SK-N-SH (cell line): ENCODE measurements at regions not wholly inside any gene's neighbourhood (a gene's known extent, or its start where the extent isn't known, plus 50 kb on each side); places are given as distances from the start of the nearest gene placed in this dataset.
"Not testable (repeated sequence)": the region's sequence is repeated elsewhere in the genome, so short reads cannot be mapped to it uniquely, and the experiment has no call there.

ENCODE experiments used
- CTCF ChIA-PET: fragments of 300-600, 350-600 bp; formaldehyde crosslinking; extraction: SDS; loops from one replicate; lab custom pipeline; 2021; lab: Yijun Ruan, JAX
- POLR2A ChIA-PET: fragments of 350-600 bp; sonication (Branson Sonifier 250); formaldehyde crosslinking; extraction: SDS; loops from one replicate; lab custom pipeline; 2020; ENCODE audit warnings: antibody characterized with exemption, inconsistent platforms; lab: Yijun Ruan, JAX
- DNase-seq: peaks from one replicate; pipeline ENCODE4 v3.0.0; 2012
- H2AFZ ChIP-seq: fragments of 200-600 bp; sonication (generic); 2 replicates; pipeline ENCODE4 v1.8.1; 2016; ENCODE audit warnings: antibody characterized with exemption, mild to moderate bottlenecking, low read depth
- H3F3A ChIP-seq: fragments of 200-600 bp; sonication (generic); replicated peaks from 2 replicates; pipeline ENCODE3; 2016; ENCODE audit warnings: antibody characterized with exemption, mild to moderate bottlenecking; ENCODE audit not compliant: insufficient read depth
- H3K27ac ChIP-seq, 2 experiments: fragments of 200-500 bp in 1 of 2; fragments of 200-600 bp in 1 of 2; sonication (Bioruptor generic) in 1 of 2; sonication (generic), shearing (Covaris generic) in 1 of 2; 2 replicates each; pipeline versions ENCODE4 v1.5.1 to v1.6.1; 2014 to 2016; ENCODE audit warnings: low read depth in 2 of 2, inconsistent platforms in 1 of 2, low read length in 1 of 2, mild to moderate bottlenecking in 1 of 2, mixed read lengths in 1 of 2
- H3K27me3 ChIP-seq: fragments of 200-600 bp; sonication (generic), shearing (Covaris generic); 2 replicates; pipeline ENCODE4 v1.6.1; 2016; ENCODE audit warnings: mixed run types; ENCODE audit not compliant: insufficient read depth
- H3K36me3 ChIP-seq, 2 experiments: fragments of 200-500 bp in 1 of 2; fragments of 200-600 bp in 1 of 2; sonication (Bioruptor generic) in 1 of 2; sonication (generic) in 1 of 2; replicated peaks in 1 of 2; 2 replicates each; pipeline versions ENCODE3 to v1.5.1; 2014 to 2016; ENCODE audit warnings: low read length in 1 of 2, mild to moderate bottlenecking in 1 of 2; ENCODE audit not compliant: insufficient read depth in 2 of 2, control insufficient read depth in 1 of 2
- H3K4me1 ChIP-seq, 2 experiments: fragments of 200-500 bp in 1 of 2; fragments of 200-600 bp in 1 of 2; sonication (Bioruptor generic) in 1 of 2; sonication (generic), shearing (Covaris generic) in 1 of 2; 2 replicates each; pipeline versions ENCODE4 v1.5.1 to v1.6.1; 2014 to 2016; ENCODE audit warnings: low read depth in 1 of 2, low read length in 1 of 2, mixed run types in 1 of 2; ENCODE audit not compliant: insufficient read depth in 2 of 2, control insufficient read depth in 1 of 2
- H3K4me2 ChIP-seq: fragments of 200-600 bp; sonication (generic), shearing (Covaris generic); 2 replicates; pipeline ENCODE4 v1.6.1; 2017; ENCODE audit warnings: mixed run types
- H3K4me3 ChIP-seq, 2 experiments: fragments of 200-500 bp in 1 of 2; fragments of 200-600 bp in 1 of 2; sonication (Bioruptor generic) in 1 of 2; sonication (generic), shearing (Covaris generic) in 1 of 2; 2 replicates each; pipeline versions ENCODE4 v1.5.1 to v1.8.1; 2014 to 2016; ENCODE audit warnings: low read depth in 2 of 2, inconsistent platforms in 1 of 2, low read length in 1 of 2, mild to moderate bottlenecking in 1 of 2, mixed read lengths in 1 of 2, moderate library complexity in 1 of 2
- H3K79me2 ChIP-seq: fragments of 200-600 bp; sonication (generic); 2 replicates; pipeline ENCODE4 v1.8.1; 2017; ENCODE audit warnings: mild to moderate bottlenecking; ENCODE audit not compliant: insufficient read depth
- H3K9ac ChIP-seq: fragments of 200-600 bp; sonication (generic); 2 replicates; pipeline ENCODE4 v1.6.1; 2017; ENCODE audit warnings: mixed run types
- H3K9me2 ChIP-seq: fragments of 200-600 bp; sonication (generic); 2 replicates; pipeline ENCODE4 v1.6.1; 2017; ENCODE audit warnings: mixed run types
- H3K9me3 ChIP-seq: fragments of 200-600 bp; sonication (generic); 2 replicates; pipeline ENCODE4 v1.6.1; 2017; ENCODE audit warnings: mixed run types, mild to moderate bottlenecking, moderate library complexity
- H4K20me1 ChIP-seq: fragments of 200-600 bp; sonication (generic); 2 replicates; pipeline ENCODE4 v1.6.1; 2017; ENCODE audit warnings: mild to moderate bottlenecking, mixed run types; ENCODE audit not compliant: insufficient read depth
- ELF1 ChIP-seq: IDR thresholded peaks from 2 replicates; pipeline ENCODE4 v1.4.0; 2012
- FOXJ3 ChIP-seq: sonication (generic); formaldehyde crosslinking; IDR thresholded peaks from 2 replicates; pipeline ENCODE4 v1.5.1; 2020; ENCODE audit warnings: mild to moderate bottlenecking, missing genetic modification reagents
- GABPA ChIP-seq: IDR thresholded peaks from 2 replicates; pipeline ENCODE4 v1.4.0; 2012; ENCODE audit warnings: low read depth, mild to moderate bottlenecking
- GATA2 ChIP-seq: sonication (generic); formaldehyde crosslinking; IDR thresholded peaks from 2 replicates; pipeline ENCODE4 v1.5.0; 2020; ENCODE audit warnings: mild to moderate bottlenecking, missing genetic modification reagents
- NFIC ChIP-seq: IDR thresholded peaks from 2 replicates; pipeline ENCODE4 v1.4.0; 2012; ENCODE audit warnings: borderline replicate concordance
- RAD21 ChIP-seq: IDR thresholded peaks from 2 replicates; pipeline ENCODE4 v1.6.1; 2012; ENCODE audit warnings: mild to moderate bottlenecking, low read length
- REST ChIP-seq: IDR thresholded peaks from 2 replicates; pipeline ENCODE4 v1.6.1; 2012; ENCODE audit warnings: mild to moderate bottlenecking, low read depth, low read length, moderate library complexity
- SIN3A ChIP-seq: IDR thresholded peaks from 2 replicates; pipeline ENCODE4 v1.6.1; 2012; ENCODE audit warnings: low read depth, mild to moderate bottlenecking, low read length, moderate library complexity, borderline replicate concordance
- WGBS: methylation state at CpG from one replicate; pipeline ENCODE4 v1.1.6; 2017; ENCODE audit warnings: low lambda C conversion rate; 5-methylcytosine and 5-hydroxymethylcytosine counted together
- TF ChIP-seq, protein P1 (sequence below): fragments of 150-350 bp; IDR thresholded peaks from 2 replicates; pipeline ENCODE4 v1.6.1; 2017; ENCODE audit warnings: antibody characterized with exemption, low read length, low read depth, borderline replicate concordance
- TF ChIP-seq, protein P2 (sequence below): IDR thresholded peaks from 2 replicates; pipeline ENCODE4 v1.4.0; 2012; ENCODE audit warnings: low read depth, borderline replicate concordance
- TF ChIP-seq, protein P3 (sequence below): fragments of 150-350 bp; IDR thresholded peaks from 2 replicates; pipeline ENCODE4 v1.6.1; 2016; ENCODE audit warnings: mild to moderate bottlenecking, low read depth, low read length

DNA sequence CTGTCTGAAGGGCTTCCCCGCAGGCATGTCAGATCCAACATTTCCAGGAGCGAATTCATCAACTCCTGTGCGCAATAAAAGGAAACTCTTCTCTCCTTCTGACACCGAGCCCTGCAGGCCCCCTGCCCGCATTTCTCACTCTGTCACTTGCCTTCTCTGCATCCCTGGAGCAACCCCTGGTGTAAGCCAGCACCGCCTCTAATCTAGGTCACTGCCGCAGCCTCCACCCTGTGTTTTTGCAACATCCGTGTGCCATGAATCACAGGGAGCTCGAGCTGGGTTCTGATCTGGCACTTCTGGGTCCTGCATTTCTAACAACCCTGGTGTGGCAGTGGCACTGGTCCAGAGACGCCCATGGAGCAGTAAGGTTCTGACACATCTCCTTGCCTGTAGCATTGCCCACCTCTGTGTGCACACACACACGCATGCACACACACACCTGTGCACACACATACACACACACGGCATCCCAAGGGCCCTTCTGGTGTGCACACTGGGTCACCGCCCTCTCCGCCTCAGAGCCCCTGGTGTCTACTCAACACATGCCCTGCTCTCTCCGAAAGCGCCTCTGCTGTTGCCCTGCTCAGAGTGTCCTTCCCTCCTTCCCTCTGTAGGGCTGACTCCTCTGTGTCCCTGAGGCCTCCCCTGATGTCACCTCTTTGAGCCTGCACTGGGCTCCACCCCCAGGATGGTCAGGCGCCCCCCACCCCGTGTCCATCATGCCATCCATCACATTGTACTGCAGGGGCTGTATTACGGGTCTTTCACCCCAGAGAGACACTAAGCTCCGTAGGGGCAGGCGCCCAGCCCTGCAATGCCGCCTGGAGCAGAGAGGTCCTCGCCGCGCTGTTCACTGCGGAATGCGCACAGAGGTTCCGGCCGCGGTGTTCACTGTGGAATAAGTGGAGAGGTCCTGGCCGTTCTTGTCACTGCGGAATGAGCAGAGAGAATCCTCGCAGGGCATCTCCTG lies 111.4 kb upstream of the SFSWAP start:
- Histone ChIP-seq H3K9ac (no peak overlapping the region), H3K9me2 (no peaks in the 10 kb centered on the region), H3K4me2 (no peak overlapping the region), H3K36me3 (no peaks in the 10 kb centered on the region), H3K79me2 (no peaks in the 10 kb centered on the region), H3K9me3 (no peaks in the 10 kb centered on the region), H3F3A (no peaks in the 10 kb centered on the region), H3K4me1 (peaks cover 0 to 12% of the 10 kb centered on the region in 2 experiments; a peak in 1 of 4 replicates), H3K27ac (no peak overlapping the region), H3K4me3 (no peak overlapping the region), H3K27me3 (no peaks in the 10 kb centered on the region), H2AFZ (no peak overlapping the region), H4K20me1 (no peaks in the 10 kb centered on the region)
- WGBS = 58% methylated on average over 33 of the region's 33 CpGs
- no peak for DNase-seq
- ChIA-PET POLR2A (no interaction called here), CTCF (interaction anchor here (1.4 kb wide), 1 partner anchor 10 kb away, joined by 3 read pairs; no protein-coding TSS in a partner anchor)
- no peak for TF ChIP-seq ELF1
- TF ChIP-seq NFIC = no peak
- TF ChIP-seq, protein P1, sequence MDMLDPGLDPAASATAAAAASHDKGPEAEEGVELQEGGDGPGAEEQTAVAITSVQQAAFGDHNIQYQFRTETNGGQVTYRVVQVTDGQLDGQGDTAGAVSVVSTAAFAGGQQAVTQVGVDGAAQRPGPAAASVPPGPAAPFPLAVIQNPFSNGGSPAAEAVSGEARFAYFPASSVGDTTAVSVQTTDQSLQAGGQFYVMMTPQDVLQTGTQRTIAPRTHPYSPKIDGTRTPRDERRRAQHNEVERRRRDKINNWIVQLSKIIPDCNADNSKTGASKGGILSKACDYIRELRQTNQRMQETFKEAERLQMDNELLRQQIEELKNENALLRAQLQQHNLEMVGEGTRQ = no peak

DNA sequence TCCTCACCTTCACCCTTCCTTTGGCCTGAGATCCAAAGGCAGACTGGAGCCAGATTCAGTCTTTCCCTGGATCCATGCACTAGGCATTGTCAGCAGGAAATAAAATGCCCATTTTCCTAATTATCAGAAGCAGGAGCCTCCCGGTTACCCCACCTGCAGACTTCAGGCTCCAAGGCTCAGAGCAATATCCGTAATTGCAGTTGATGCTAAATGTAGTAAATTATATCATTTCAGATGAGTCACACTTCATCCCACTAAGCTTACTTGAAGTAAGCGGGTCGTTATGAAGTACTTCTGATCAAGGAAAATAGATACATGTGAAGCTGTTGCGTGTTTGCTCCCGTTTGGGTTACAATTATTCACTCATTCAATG lies 110.7 kb upstream of the SFSWAP start:
- H3K79me2 ChIP-seq = no peaks in the 10 kb centered on the region
- H3K4me2 ChIP-seq = no peak overlapping the region
- ChIA-PET POLR2A (no interaction called here), CTCF (interaction anchor here (1.4 kb wide), 1 partner anchor 10 kb away, joined by 3 read pairs; no protein-coding TSS in a partner anchor)
- H3K36me3 ChIP-seq = no peaks in the 10 kb centered on the region
- no peaks in the 10 kb centered on the region for H3K27me3 ChIP-seq
- TF ChIP-seq FOXJ3 (CRISPR knock-in tag) = no peak
- TF ChIP-seq REST = no peak
- TF ChIP-seq, protein P2, sequence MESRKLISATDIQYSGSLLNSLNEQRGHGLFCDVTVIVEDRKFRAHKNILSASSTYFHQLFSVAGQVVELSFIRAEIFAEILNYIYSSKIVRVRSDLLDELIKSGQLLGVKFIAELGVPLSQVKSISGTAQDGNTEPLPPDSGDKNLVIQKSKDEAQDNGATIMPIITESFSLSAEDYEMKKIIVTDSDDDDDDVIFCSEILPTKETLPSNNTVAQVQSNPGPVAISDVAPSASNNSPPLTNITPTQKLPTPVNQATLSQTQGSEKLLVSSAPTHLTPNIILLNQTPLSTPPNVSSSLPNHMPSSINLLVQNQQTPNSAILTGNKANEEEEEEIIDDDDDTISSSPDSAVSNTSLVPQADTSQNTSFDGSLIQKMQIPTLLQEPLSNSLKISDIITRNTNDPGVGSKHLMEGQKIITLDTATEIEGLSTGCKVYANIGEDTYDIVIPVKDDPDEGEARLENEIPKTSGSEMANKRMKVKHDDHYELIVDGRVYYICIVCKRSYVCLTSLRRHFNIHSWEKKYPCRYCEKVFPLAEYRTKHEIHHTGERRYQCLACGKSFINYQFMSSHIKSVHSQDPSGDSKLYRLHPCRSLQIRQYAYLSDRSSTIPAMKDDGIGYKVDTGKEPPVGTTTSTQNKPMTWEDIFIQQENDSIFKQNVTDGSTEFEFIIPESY = no peak
- no peak for TF ChIP-seq GABPA
- no peak for TF ChIP-seq SIN3A
- TF ChIP-seq GATA2 (CRISPR knock-in tag) = no peak
- TF ChIP-seq, protein P3, sequence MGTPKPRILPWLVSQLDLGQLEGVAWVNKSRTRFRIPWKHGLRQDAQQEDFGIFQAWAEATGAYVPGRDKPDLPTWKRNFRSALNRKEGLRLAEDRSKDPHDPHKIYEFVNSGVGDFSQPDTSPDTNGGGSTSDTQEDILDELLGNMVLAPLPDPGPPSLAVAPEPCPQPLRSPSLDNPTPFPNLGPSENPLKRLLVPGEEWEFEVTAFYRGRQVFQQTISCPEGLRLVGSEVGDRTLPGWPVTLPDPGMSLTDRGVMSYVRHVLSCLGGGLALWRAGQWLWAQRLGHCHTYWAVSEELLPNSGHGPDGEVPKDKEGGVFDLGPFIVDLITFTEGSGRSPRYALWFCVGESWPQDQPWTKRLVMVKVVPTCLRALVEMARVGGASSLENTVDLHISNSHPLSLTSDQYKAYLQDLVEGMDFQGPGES = no peak
- no peak for TF ChIP-seq RAD21
- no peaks in the 10 kb centered on the region for H3K9me2 ChIP-seq
- no peaks in the 10 kb centered on the region for H3F3A ChIP-seq
- no peak overlapping the region for H3K4me3 ChIP-seq
- peaks cover 0 to 13% of the 10 kb centered on the region in 2 experiments; a peak in 1 of 4 replicates for H3K4me1 ChIP-seq
- H3K9ac ChIP-seq = no peak overlapping the region
- H4K20me1 ChIP-seq = no peaks in the 10 kb centered on the region
- H2AFZ ChIP-seq = no peak overlapping the region
- DNase-seq = no peak
- 41% methylated on average over 6 of the region's 6 CpGs for WGBS
- no peaks in the 10 kb centered on the region for H3K9me3 ChIP-seq
- no peak overlapping the region for H3K27ac ChIP-seq

- CTCF ChIA-PET = not testable (repeated sequence)
- WGBS = 37% methylated on average over 2 of the region's 5 CpGs
These were observed 109.4 kb upstream of the SFSWAP start for GRCh38 chr12:131601499-131601898.

More at GRCh38 chr12:131601499-131601898, 109.4 kb upstream of the SFSWAP start:
- H3K36me3 ChIP-seq, H3K27me3 ChIP-seq, H4K20me1 ChIP-seq, H3K9me3 ChIP-seq, H3K9me2 ChIP-seq, POLR2A ChIA-PET, H3K27ac ChIP-seq, DNase-seq, H3K9ac ChIP-seq, H3K4me2 ChIP-seq, H3K4me3 ChIP-seq, H2AFZ ChIP-seq, H3K79me2 ChIP-seq, H3F3A ChIP-seq: not testable (repeated sequence)
- peaks cover 0 to 13% of the 10 kb centered on the region in 2 experiments; a peak in 1 of 4 replicates for H3K4me1 ChIP-seq
